SK-N-MC (cell line): ENCODE measurements at regions not wholly inside any gene's neighbourhood (a gene's known extent, or its start where the extent isn't known, plus 50 kb on each side); places are given as distances from the start of the nearest gene placed in this dataset.

ENCODE experiments used
- DNase-seq: peaks from one replicate; pipeline ENCODE4 v3.0.0-alpha.2; 2011; ENCODE audit warnings: low read depth, low spot score
- H3K27ac ChIP-seq: fragments of 200-600 bp; sonication (generic); 2 replicates; pipeline ENCODE4 v1.5.1; 2016; ENCODE audit warnings: mixed run types
- H3K36me3 ChIP-seq: fragments of 200-600 bp; sonication (generic); 2 replicates; pipeline ENCODE4 v1.6.1; 2017; ENCODE audit warnings: antibody characterized with exemption, low read length, mixed read lengths; ENCODE audit not compliant: insufficient read depth
- H3K4me3 ChIP-seq: fragments of 200-600 bp; sonication (generic); 2 replicates; pipeline ENCODE4 v1.5.1; 2016
- H3K9ac ChIP-seq: fragments of 200-600 bp; sonication (generic); 2 replicates; pipeline ENCODE4 v1.8.0; 2017; ENCODE audit warnings: mixed run types, mixed read lengths; ENCODE audit not compliant: insufficient read length
- H3K9me3 ChIP-seq: fragments of 200-600 bp; sonication (generic); 2 replicates; pipeline ENCODE4 v1.6.1; 2017; ENCODE audit warnings: low read depth, mild to moderate bottlenecking, antibody characterized with exemption, low read length, moderate library complexity, mixed read lengths
- EZH2 ChIP-seq: fragments of 200-600 bp; sonication (generic); IDR thresholded peaks from one replicate; pipeline ENCODE4 v1.6.1; 2017; ENCODE audit warnings: antibody characterized with exemption
- FOXP2 ChIP-seq: optimal IDR thresholded peaks from 2 replicates; pipeline ENCODE3; 2011; ENCODE audit warnings: mild to moderate bottlenecking, moderate library complexity; ENCODE audit not compliant: insufficient read depth; ENCODE audit errors: extremely low read length, control extremely low read depth
- POLR2AphosphoS5 ChIP-seq: IDR thresholded peaks from 2 replicates; pipeline ENCODE4 v1.6.1; 2012; ENCODE audit warnings: mild to moderate bottlenecking, low read depth, low read length, borderline replicate concordance

DNA sequence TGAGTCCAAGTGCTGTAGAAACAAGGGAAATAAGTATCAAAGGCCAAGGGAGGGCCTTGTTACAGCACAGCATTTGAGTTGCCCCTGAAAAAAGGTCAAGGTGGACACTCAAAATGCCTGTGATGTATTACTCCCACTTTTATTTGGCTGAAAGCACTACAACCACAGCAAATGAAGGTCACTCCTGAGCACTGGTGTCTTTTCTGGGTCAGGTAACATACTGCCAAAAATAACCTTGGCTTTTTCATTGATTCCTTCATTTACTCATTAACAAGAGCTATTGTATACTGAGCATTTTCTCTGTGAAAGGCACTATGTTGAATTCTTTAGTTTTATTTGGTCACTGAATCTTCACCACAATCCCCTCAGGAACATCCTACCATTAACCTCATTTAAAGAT is 590.3 kb downstream of the BCL11A start:
- H3K9ac ChIP-seq: no peak overlapping the region
- TF ChIP-seq EZH2 (no peak), POLR2AphosphoS5 (no peak)
- no peaks in the 10 kb centered on the region for H3K9me3 ChIP-seq
- H3K36me3 ChIP-seq: no peaks in the 10 kb centered on the region
- H3K27ac ChIP-seq: no peak overlapping the region
- no peak overlapping the region for H3K4me3 ChIP-seq
- no peak for DNase-seq

DNA sequence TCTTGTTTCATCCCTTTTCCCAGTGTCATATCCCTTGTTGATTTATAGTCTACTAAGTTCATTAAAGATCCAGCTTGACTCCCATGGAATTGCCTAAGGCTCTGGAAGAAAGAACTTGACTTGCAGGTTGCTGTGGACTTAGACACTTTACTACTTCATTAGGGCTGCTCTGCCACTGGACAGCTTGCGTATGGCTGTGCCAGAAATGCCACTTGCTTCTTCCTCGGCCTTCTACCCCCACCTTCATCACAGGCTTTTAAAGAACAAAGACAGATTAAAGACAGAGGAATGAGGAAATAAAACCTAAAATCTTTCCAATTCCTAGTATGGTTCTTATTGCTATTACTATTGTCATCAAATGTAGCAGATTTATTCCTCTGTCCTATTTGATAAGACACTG is 591.7 kb downstream of the BCL11A start:
- H3K9me3 ChIP-seq: no peaks in the 10 kb centered on the region
- DNase-seq: no peak
- TF ChIP-seq FOXP2 (no peak), EZH2 (no peak), POLR2AphosphoS5 (no peak)
- H3K36me3 ChIP-seq: no peaks in the 10 kb centered on the region
- no peak overlapping the region for H3K9ac ChIP-seq
- no peak overlapping the region for H3K27ac ChIP-seq
- no peak overlapping the region for H3K4me3 ChIP-seq

DNA sequence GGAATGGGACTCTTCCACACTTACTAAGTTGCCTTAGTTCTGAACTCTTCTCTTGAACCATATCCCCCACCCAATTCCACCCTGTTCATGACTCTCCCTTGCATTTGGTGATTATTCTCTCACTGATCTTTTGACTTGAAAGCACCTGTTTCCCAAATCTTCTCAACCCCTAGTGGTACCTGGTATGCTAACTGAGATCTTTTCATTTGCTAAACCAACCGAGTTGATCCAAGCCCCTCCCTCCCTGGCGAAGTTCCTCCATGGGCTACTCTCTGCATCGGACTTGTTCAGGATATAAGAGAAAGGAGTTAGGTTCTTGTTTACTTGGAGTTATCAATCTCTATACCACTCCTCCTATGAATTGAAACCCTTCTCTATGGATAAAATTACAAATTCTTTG is 593.5 kb downstream of the BCL11A start:
- no peak overlapping the region for H3K9ac ChIP-seq
- no peaks in the 10 kb centered on the region for H3K9me3 ChIP-seq
- H3K36me3 ChIP-seq: no peaks in the 10 kb centered on the region
- H3K27ac ChIP-seq: no peak overlapping the region
- H3K4me3 ChIP-seq: no peak overlapping the region
- no peak for DNase-seq
- TF ChIP-seq FOXP2 (no peak), POLR2AphosphoS5 (no peak), EZH2 (no peak)

DNA sequence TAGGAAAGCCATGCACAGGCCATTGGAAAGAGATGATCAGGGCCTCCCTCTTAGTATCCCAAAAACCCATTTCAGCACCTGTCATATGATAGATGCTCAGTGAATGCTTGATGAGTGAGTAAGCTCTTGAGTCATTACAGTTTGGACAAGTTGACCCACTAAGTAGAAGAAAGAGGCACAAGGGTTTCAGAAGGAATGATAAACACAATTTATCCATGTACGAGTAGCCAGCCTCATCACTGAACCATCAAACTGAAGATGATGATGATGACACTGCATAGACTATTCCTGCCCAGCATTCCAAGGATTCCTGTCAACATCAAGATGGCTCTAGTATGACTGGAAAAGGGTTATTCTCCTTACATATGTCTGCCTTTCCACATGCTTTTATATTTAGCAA is 596.0 kb downstream of the BCL11A start:
- Histone ChIP-seq H3K9me3 (no peaks in the 10 kb centered on the region), H3K27ac (no peak overlapping the region), H3K36me3 (no peaks in the 10 kb centered on the region), H3K4me3 (no peak overlapping the region), H3K9ac (no peak overlapping the region)
- TF ChIP-seq EZH2 (no peak), FOXP2 (no peak), POLR2AphosphoS5 (no peak)
- DNase-seq: no peak

DNA sequence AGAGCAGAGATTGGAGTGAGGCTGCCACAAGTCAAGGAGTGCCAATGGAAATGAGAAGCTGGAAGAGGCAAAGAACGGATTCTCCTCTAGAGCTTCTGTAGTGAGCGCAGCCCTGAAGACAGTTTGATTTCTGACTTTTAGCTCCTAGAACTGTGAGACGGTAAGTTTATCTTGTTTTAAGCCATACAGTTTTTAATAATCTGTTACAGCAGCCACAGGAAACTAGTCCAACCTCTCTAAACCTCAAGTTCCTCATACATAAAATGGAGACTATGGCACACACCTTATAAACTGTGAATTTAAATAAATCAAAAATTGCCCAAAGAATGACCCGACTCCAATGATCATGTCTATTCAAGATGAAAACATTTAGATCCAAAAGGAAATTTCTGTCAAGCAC is 596.5 kb downstream of the BCL11A start:
- Histone ChIP-seq H3K27ac (no peak overlapping the region), H3K36me3 (no peaks in the 10 kb centered on the region), H3K4me3 (no peak overlapping the region), H3K9me3 (no peaks in the 10 kb centered on the region), H3K9ac (no peak overlapping the region)
- DNase-seq: no peak
- no peak for TF ChIP-seq POLR2AphosphoS5
- no peak for TF ChIP-seq FOXP2
- no peak for TF ChIP-seq EZH2

DNA sequence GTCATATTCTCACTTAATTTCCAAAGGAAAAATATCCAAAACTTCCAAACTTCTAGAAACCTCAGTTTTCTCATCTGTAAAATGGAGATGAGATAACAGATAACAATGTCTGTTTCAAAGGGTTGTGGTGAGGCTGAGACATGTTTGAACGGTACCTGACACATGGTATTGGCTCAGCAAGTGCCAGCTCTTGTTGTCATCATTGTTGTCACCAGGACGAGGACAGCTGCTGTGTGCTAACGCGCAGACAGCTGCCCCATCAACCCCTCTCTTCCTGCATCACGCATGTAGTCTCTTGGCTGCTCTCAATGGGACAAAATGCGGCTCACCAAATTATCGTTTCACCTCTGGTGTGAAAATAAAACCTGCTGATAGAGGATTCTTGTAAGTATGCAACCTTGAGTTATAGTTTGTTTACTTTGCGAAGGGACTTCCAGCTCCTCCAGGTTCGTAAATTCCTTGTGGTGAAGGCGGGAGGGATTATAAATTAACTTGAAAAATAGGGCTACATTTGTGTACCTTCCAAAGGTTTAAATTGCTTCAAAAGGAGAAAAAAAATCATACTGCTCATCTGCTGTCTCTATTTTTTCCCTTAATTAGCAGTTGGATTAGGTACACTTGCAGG is 605.4 kb downstream of the BCL11A start:
- no peak for TF ChIP-seq POLR2AphosphoS5
- TF ChIP-seq EZH2: no peak
- TF ChIP-seq FOXP2: no peak
- Histone ChIP-seq H3K27ac (no peak overlapping the region), H3K9me3 (no peaks in the 10 kb centered on the region), H3K36me3 (no peaks in the 10 kb centered on the region), H3K9ac (no peak overlapping the region), H3K4me3 (no peak overlapping the region)
- DNase-seq: no peak

DNA sequence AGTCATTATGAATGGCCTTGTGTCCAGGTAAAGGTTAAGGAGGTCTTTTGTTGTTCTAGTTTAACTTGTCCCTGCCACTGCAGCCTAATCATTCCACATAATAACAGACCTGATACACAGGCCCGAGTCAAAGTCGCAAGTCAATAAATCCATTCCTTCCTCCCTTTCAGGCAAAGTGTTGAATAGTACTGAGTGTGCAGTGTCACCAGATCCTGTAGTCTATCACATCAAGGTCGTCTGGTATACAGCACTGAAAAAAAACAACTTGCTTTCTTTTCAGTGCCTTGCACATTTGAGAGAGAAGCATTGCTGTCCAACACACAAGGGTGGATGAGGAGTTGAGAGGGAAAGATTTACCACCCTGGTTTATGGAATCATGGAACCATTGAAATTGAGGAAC is 606.2 kb downstream of the BCL11A start:
- TF ChIP-seq POLR2AphosphoS5 (no peak), FOXP2 (no peak), EZH2 (no peak)
- Histone ChIP-seq H3K4me3 (no peak overlapping the region), H3K9me3 (no peaks in the 10 kb centered on the region), H3K36me3 (no peaks in the 10 kb centered on the region), H3K27ac (no peak overlapping the region), H3K9ac (no peak overlapping the region)
- no peak for DNase-seq

DNA sequence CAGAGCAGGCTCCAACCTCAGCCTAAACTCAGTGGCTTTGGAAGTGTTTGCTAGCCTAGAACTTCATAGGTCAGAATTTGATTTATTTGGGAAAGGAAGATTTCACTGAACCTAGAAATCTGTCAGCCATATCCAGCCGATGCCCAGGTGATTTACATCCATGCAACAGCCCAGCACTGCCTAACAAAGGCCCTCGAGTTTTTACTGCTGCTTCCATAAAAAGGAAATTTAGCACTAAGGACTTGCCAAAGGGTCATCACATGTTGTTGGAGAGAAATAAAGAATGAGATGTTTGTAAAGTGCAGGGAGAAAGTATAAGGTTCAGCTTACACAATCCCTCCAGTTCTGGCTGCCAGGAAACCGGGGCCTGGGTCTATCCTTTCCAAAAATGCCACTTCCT is 614.2 kb downstream of the BCL11A start:
- TF ChIP-seq POLR2AphosphoS5 (no peak), FOXP2 (no peak), EZH2 (no peak)
- DNase-seq: no peak
- no peaks in the 10 kb centered on the region for H3K36me3 ChIP-seq

DNA sequence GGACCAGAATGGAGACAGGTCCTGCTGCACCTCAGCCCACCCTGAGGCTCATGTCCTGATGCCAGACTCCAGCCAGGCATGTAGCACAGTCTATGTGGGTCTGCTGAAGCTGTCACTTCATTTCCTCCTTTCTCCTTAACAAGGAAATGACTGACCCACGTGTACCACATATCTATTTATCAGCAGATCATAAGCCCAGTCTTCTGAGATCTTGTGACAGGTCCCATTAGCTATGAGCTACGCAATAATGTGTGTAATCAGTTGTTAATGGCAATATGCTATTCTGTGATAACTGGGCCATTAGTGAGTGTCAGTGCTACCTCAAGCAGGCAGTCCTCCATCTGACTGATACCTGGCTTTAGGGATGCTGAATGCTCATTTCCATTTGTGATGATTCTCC is 615.3 kb downstream of the BCL11A start:
- H3K4me3 ChIP-seq: no peak overlapping the region
- no peaks in the 10 kb centered on the region for H3K9me3 ChIP-seq
- DNase-seq: no peak
- no peaks in the 10 kb centered on the region for H3K36me3 ChIP-seq
- no peak overlapping the region for H3K27ac ChIP-seq
- TF ChIP-seq FOXP2 (no peak), EZH2 (no peak), POLR2AphosphoS5 (no peak)
- H3K9ac ChIP-seq: no peak overlapping the region

More for the DNA sequence above, 614.2 kb downstream of the BCL11A start:
- Histone ChIP-seq H3K4me3 (no peak overlapping the region), H3K27ac (no peak overlapping the region), H3K9ac (no peak overlapping the region), H3K9me3 (no peaks in the 10 kb centered on the region)
